Adrenal gland (tissue), 5 donors: ENCODE measurements at regions not wholly inside any gene's neighbourhood (a gene's known extent, or its start where the extent isn't known, plus 50 kb on each side); places are given as distances from the start of the nearest gene placed in this dataset.

Experiments used
- POLR2A ChIP-seq, 2 donors: fragments of 450-650 bp; IDR thresholded peaks; one replicate each; pipeline ENCODE4 v1.6.1; 2017; ENCODE audit warnings: antibody characterized with exemption in 2 of 2, mild to moderate bottlenecking in 2 of 2, moderate library complexity in 1 of 2
- TF ChIP-seq, protein P1 (sequence below), 6 experiments: fragments of 450-650 bp in 4 of 6; fragments of 200-600 bp in 2 of 6; sonication (generic) in 1 of 6; IDR thresholded peaks; 1 replicate in 5 of 6; 2 replicates in 1 of 6; pipeline versions ENCODE4 v1.5.1 to v1.8.0; 2016 to 2021; ENCODE audit warnings: antibody characterized with exemption in 6 of 6, mild to moderate bottlenecking in 2 of 6, moderate library complexity in 1 of 6
- donor health status: DM: no; HTN: no; CAD: no.

GRCh38 chr3:188080091-188080490 lies 73.9 kb upstream of the LPP start:
- no peak for TF ChIP-seq POLR2A (IDR thresholded peaks at IDR 0.05)
- TF ChIP-seq, protein P1, sequence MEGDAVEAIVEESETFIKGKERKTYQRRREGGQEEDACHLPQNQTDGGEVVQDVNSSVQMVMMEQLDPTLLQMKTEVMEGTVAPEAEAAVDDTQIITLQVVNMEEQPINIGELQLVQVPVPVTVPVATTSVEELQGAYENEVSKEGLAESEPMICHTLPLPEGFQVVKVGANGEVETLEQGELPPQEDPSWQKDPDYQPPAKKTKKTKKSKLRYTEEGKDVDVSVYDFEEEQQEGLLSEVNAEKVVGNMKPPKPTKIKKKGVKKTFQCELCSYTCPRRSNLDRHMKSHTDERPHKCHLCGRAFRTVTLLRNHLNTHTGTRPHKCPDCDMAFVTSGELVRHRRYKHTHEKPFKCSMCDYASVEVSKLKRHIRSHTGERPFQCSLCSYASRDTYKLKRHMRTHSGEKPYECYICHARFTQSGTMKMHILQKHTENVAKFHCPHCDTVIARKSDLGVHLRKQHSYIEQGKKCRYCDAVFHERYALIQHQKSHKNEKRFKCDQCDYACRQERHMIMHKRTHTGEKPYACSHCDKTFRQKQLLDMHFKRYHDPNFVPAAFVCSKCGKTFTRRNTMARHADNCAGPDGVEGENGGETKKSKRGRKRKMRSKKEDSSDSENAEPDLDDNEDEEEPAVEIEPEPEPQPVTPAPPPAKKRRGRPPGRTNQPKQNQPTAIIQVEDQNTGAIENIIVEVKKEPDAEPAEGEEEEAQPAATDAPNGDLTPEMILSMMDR (IDR thresholded peaks at IDR 0.05), result no peak
